Coronary artery (tissue), 2 donors: ENCODE measurements at regions not wholly inside any gene's neighbourhood (a gene's known extent, or its start where the extent isn't known, plus 50 kb on each side); places are given as distances from the start of the nearest gene placed in this dataset.

ENCODE experiments used
- DNase-seq: peaks from one replicate; pipeline ENCODE4 v3.0.0-alpha.2; 2017; ENCODE audit warnings: low spot score
- H3K27ac ChIP-seq, 2 donors: fragments of 200-600 bp; sonication (generic); one replicate each; pipeline ENCODE4 v1.5.1; 2016 to 2019
- H3K4me3 ChIP-seq: fragments of 200-600 bp; sonication (generic); 2 replicates; pipeline ENCODE4 v1.5.1; 2016; ENCODE audit warnings: mild to moderate bottlenecking, moderate library complexity
- CTCF ChIP-seq: fragments of 200-600 bp; sonication (generic); IDR thresholded peaks from one replicate; pipeline ENCODE4 v1.5.1; 2019; ENCODE audit warnings: antibody characterized with exemption

GRCh38 chr13:73451221-73452029 is 392.6 kb downstream of the KLF5 start:
- no peak for DNase-seq
- Histone ChIP-seq H3K4me3 (no peak overlapping the region), H3K27ac (no peak overlapping the region)
- no peak for TF ChIP-seq CTCF

GRCh38 chr13:73450583-73450982 is 391.8 kb downstream of the KLF5 start:
- no peak for TF ChIP-seq CTCF
- H3K4me3 ChIP-seq: no peak overlapping the region
- DNase-seq: no peak
- H3K27ac ChIP-seq: no peak overlapping the region

GRCh38 chr13:73449252-73449651 is 390.4 kb downstream of the KLF5 start:
- no peak for DNase-seq
- no peak for TF ChIP-seq CTCF
- Histone ChIP-seq H3K27ac (no peak overlapping the region), H3K4me3 (no peak overlapping the region)

- no peak for TF ChIP-seq CTCF
- no peak overlapping the region for H3K4me3 ChIP-seq
Measured at GRCh38 chr13:73440296-73440895, 381.6 kb downstream of the KLF5 start.

GRCh38 chr13:73433890-73434289 is 375.1 kb downstream of the KLF5 start:
- no peak overlapping the region for H3K27ac ChIP-seq
- no peak overlapping the region for H3K4me3 ChIP-seq
- no peak for TF ChIP-seq CTCF
- DNase-seq: no peak

More at GRCh38 chr13:73440296-73440895, 381.6 kb downstream of the KLF5 start:
- no peak for DNase-seq
- H3K27ac ChIP-seq: no peak overlapping the region

GRCh38 chr13:73433458-73433857 is 374.7 kb downstream of the KLF5 start:
- Histone ChIP-seq H3K4me3 (no peak overlapping the region), H3K27ac (no peak overlapping the region)
- no peak for TF ChIP-seq CTCF
- no peak for DNase-seq

- no peak overlapping the region for H3K4me3 ChIP-seq
- no peak for DNase-seq
- no peak for TF ChIP-seq CTCF
- H3K27ac ChIP-seq: no peak overlapping the region
Measured at GRCh38 chr13:73429701-73430100, 370.9 kb downstream of the KLF5 start.
